Heart left ventricle (tissue), 13 donors: ENCODE measurements at regions not wholly inside any gene's neighbourhood (a gene's known extent, or its start where the extent isn't known, plus 50 kb on each side); places are given as distances from the start of the nearest gene placed in this dataset.

Experiments
- CTCF ChIP-seq, 12 donors: fragments of 200-600 bp; sonication (generic) in 4 of 12; IDR thresholded peaks; one replicate each; pipeline versions ENCODE4 v1.5.0 to v1.8.0; 2018 to 2022; ENCODE audit warnings: antibody characterized with exemption in 12 of 12, mild to moderate bottlenecking in 5 of 12
- POLR2A ChIP-seq, 2 donors: fragments of 450-650 bp; IDR thresholded peaks; one replicate each; pipeline ENCODE4 v1.6.1; 2017; ENCODE audit warnings: antibody characterized with exemption in 2 of 2, mild to moderate bottlenecking in 2 of 2, moderate library complexity in 2 of 2
- donor health status: ischemic (EF 13 %, LVEDD 7.1; RV severe dilation, severe dysfunction).
- donor health status: DM: no; HTN: yes; CAD: no.
- donor health status: DM: no; HTN: no; CAD: no.
- donor health status: ischemic (EF 25% LVEDD 6.9; RV normal size, moderate dysfunction).
- donor health status: ischemic (EF 25% LVEDD 5.7; RV mildly dilated, moderate dysfunction).
- donor health status: ischemic (EF 35%, LVEDD 5.7; RV mildly dilated, moderate dysfunction).
- donor health status: nonischemic (EF 11% LVEDD 7.7; RV severe dilation, severe dysfunction).
- donor health status: DM: yes; HTN: yes; CAD: no.
- donor health status: PGD.
- donor health status: ischemic (EF 29% LVEDD 5.4; RV normal size, mild dysfunction).
- donor health status: nonischemic (EF 23%, LVEDD 6.1; RV moderate dilation, normal function).

- no peak for TF ChIP-seq CTCF (IDR thresholded peaks at IDR 0.05)
- no peak for TF ChIP-seq POLR2A (IDR thresholded peaks at IDR 0.05)
Measured at GRCh38 chr15:25054943-25055342, 100.2 kb downstream of the SNRPN start.
